ENCODE measurements at regions not wholly inside any gene's neighbourhood (a gene's known extent, or its start where the extent isn't known, plus 50 kb on each side); places are given as distances from the start of the nearest gene placed in this dataset.

DNA sequence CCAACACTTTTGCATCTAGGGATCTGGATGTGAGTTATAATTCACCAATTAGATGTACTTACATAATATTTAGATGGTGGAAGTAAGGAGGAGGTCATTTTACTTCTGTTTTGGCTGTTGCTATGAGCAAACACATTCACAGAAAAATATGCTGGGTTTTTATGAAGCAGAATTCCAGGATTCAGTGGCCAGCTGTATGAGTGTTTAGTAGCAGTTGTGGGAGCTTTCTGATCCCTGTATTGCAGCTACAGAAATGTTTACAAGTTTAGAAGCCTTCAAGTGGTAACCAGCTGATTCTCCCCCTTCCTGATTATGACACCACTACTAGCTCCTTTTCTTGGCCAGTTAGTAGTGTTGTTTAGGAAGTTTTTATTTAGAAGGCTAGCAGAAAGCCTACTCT, 177.0 kb downstream of the TENT5A start:
- no peak for DNase-seq
- H3K4me1 ChIP-seq: peaks cover 0 to 8% (median 2%) of the 10 kb centered on the region in 4 donors
- in situ Hi-C loops (cut with MboI; ENCODE audit: low pct_ligation_motif_present in 1 of 4, low pct_unique_long_range_greater_than_20kb in 1 of 4, low sequenced_read_pairs in 3 of 4): no loop called here

DNA sequence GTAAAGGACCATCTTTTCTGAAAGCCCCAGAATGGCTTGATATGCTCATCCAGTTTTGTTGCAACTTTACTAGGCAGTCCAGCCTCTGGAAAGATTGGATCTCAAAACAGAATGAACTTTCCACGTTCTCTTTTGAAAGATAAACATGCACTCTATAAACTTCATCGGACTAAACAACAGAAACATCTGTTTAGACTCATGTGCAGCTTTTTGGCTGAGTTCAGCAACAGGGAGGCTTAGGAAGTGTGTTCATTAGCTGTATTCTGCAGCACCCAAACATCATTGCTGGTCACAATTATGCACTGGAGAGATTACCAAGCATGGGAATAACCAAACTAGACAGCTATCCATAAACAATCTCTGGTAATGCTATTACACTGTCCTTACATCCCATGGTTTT, 180.5 kb downstream of the TENT5A start:
- Histone ChIP-seq H3K27ac (peak overlapping the region; percentile 27 to 53 (median 48)), H3K36me3 (no peaks in the 10 kb centered on the region), H3K4me3 (no peak overlapping the region), H3K9me3 (no peaks in the 10 kb centered on the region), H3K4me1 (peaks cover 0 to 8% (median 2%) of the 10 kb centered on the region in 4 donors), H3K27me3 (no peaks in the 10 kb centered on the region)
- no peak for DNase-seq
- TF ChIP-seq POLR2A (IDR thresholded peaks at IDR 0.05): no peak
- peak; percentile 54 to 85 (median 85) for TF ChIP-seq POLR2AphosphoS5 (IDR thresholded peaks at IDR 0.05)
- TF ChIP-seq, protein P1, sequence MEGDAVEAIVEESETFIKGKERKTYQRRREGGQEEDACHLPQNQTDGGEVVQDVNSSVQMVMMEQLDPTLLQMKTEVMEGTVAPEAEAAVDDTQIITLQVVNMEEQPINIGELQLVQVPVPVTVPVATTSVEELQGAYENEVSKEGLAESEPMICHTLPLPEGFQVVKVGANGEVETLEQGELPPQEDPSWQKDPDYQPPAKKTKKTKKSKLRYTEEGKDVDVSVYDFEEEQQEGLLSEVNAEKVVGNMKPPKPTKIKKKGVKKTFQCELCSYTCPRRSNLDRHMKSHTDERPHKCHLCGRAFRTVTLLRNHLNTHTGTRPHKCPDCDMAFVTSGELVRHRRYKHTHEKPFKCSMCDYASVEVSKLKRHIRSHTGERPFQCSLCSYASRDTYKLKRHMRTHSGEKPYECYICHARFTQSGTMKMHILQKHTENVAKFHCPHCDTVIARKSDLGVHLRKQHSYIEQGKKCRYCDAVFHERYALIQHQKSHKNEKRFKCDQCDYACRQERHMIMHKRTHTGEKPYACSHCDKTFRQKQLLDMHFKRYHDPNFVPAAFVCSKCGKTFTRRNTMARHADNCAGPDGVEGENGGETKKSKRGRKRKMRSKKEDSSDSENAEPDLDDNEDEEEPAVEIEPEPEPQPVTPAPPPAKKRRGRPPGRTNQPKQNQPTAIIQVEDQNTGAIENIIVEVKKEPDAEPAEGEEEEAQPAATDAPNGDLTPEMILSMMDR (IDR thresholded peaks at IDR 0.05): no peak
- TF ChIP-seq EP300 (IDR thresholded peaks at IDR 0.05; ENCODE audit: low read depth): peak; percentile 24
- WGBS, 2 donors (ENCODE audit: low coverage in 1 of 2): 45 to 52% methylated on average over 2 of the region's 2 CpGs
- in situ Hi-C loops (cut with MboI; ENCODE audit: low pct_ligation_motif_present in 1 of 4, low pct_unique_long_range_greater_than_20kb in 1 of 4, low sequenced_read_pairs in 3 of 4) (no loop called here), intact Hi-C loops (cut with DNase I; ENCODE audit: low total_unique reads) (no loop called here)

More for the DNA sequence above, 177.0 kb downstream of the TENT5A start:
- Histone ChIP-seq H3K4me3 (no peak overlapping the region), H3K27me3 (no peaks in the 10 kb centered on the region), H3K36me3 (no peaks in the 10 kb centered on the region), H3K27ac (peak overlapping the region in 1 of 4 donors; percentile 39), H3K9me3 (no peaks in the 10 kb centered on the region)
- TF ChIP-seq POLR2AphosphoS5 (IDR thresholded peaks at IDR 0.05) (peak in 1 of 3 donors; percentile 14), EP300 (IDR thresholded peaks at IDR 0.05; ENCODE audit: low read depth) (no peak), POLR2A (IDR thresholded peaks at IDR 0.05) (no peak)
- intact Hi-C loops (cut with DNase I; ENCODE audit: low total_unique reads): no loop called here

- no peak for DNase-seq
- no peak overlapping the region for H3K27ac ChIP-seq
- 87 to 100% methylated on average over 1 of the region's 1 CpG for WGBS, 2 donors (ENCODE audit: low coverage in 1 of 2)
Measured at GRCh38 chr6:81570681-81571080, 181.8 kb downstream of the TENT5A start.

DNA sequence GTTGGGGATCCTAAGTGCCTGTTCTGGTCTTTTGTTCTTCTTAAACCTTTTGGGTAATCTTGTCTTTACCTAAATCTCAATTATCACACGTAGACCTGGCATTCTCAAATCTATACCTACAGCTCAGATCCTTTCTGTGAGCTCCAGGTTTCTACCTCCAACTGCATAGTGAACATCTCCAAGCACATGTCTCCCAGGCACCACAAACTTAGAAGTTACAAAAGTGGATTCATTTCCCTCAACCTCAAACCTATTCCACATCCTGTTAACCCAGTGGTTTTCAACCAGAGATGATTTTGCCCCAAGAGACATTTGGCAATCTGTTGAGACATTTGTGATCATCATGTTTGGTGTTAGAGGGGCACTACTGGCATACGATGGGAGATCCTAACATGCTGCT, 183.5 kb downstream of the TENT5A start:
- H3K9me3 ChIP-seq: no peaks in the 10 kb centered on the region
- no peak overlapping the region for H3K27ac ChIP-seq
- H3K4me1 ChIP-seq: peaks cover 0 to 8% (median 0%) of the 10 kb centered on the region in 4 donors
- WGBS, 2 donors (ENCODE audit: low coverage in 1 of 2): 80 to 82% methylated on average over 2 of the region's 2 CpGs
- H3K27me3 ChIP-seq: no peaks in the 10 kb centered on the region
- intact Hi-C loops (cut with DNase I; ENCODE audit: low total_unique reads): loop anchor here (10.0 kb wide), 1 partner anchor 176 kb away; no protein-coding TSS in a partner anchor
- DNase-seq: no peak
- H3K4me3 ChIP-seq: no peak overlapping the region
- no peaks in the 10 kb centered on the region for H3K36me3 ChIP-seq
- in situ Hi-C loops (cut with MboI; ENCODE audit: low pct_ligation_motif_present in 1 of 4, low pct_unique_long_range_greater_than_20kb in 1 of 4, low sequenced_read_pairs in 3 of 4): no loop called here
- no peak for TF ChIP-seq POLR2AphosphoS5 (IDR thresholded peaks at IDR 0.05)
- no peak for TF ChIP-seq POLR2A (IDR thresholded peaks at IDR 0.05)
- TF ChIP-seq EP300 (IDR thresholded peaks at IDR 0.05; ENCODE audit: low read depth): no peak
- TF ChIP-seq, protein P1 (IDR thresholded peaks at IDR 0.05): no peak

More at GRCh38 chr6:81570681-81571080, 181.8 kb downstream of the TENT5A start:
- no peak overlapping the region for H3K4me3 ChIP-seq
- no peaks in the 10 kb centered on the region for H3K9me3 ChIP-seq
- in situ Hi-C loops (cut with MboI; ENCODE audit: low pct_ligation_motif_present in 1 of 4, low pct_unique_long_range_greater_than_20kb in 1 of 4, low sequenced_read_pairs in 3 of 4) (no loop called here), intact Hi-C loops (cut with DNase I; ENCODE audit: low total_unique reads) (no loop called here)
- no peaks in the 10 kb centered on the region for H3K36me3 ChIP-seq
- TF ChIP-seq EP300 (IDR thresholded peaks at IDR 0.05; ENCODE audit: low read depth) (no peak), POLR2A (IDR thresholded peaks at IDR 0.05) (no peak), POLR2AphosphoS5 (IDR thresholded peaks at IDR 0.05) (no peak)
- TF ChIP-seq, protein P1 (IDR thresholded peaks at IDR 0.05): no peak
- no peaks in the 10 kb centered on the region for H3K27me3 ChIP-seq
- H3K4me1 ChIP-seq: peaks cover 0 to 8% (median under 1%) of the 10 kb centered on the region in 4 donors

- H3K36me3 ChIP-seq: no peaks in the 10 kb centered on the region
- TF ChIP-seq EP300 (IDR thresholded peaks at IDR 0.05; ENCODE audit: low read depth): no peak
- no peak for TF ChIP-seq POLR2AphosphoS5 (IDR thresholded peaks at IDR 0.05)
- TF ChIP-seq, protein P1 (IDR thresholded peaks at IDR 0.05): no peak
- no peak for TF ChIP-seq POLR2A (IDR thresholded peaks at IDR 0.05)
- H3K27ac ChIP-seq: no peak overlapping the region
- intact Hi-C loops (cut with DNase I; ENCODE audit: low total_unique reads) (loop anchor here (10.0 kb wide), 1 partner anchor 180 kb away; no protein-coding TSS in a partner anchor), in situ Hi-C loops (cut with MboI; ENCODE audit: low pct_ligation_motif_present in 1 of 4, low pct_unique_long_range_greater_than_20kb in 1 of 4, low sequenced_read_pairs in 3 of 4) (no loop called here)
- 70 to 82% methylated on average over 1 to 2 of the region's 2 CpGs for whole genome bisulfite sequencing, 2 donors (ENCODE audit: low coverage in 1 of 2)
- H3K4me3 ChIP-seq: no peak overlapping the region
- no peaks in the 10 kb centered on the region for H3K27me3 ChIP-seq
- peaks cover 0 to 22% (median 20%) of the 10 kb centered on the region in 4 donors for H3K4me1 ChIP-seq
- DNase-seq: no peak
- H3K9me3 ChIP-seq: no peaks in the 10 kb centered on the region
Measured at GRCh38 chr6:81565071-81565470, 187.4 kb downstream of the TENT5A start.

Measured in transverse colon (tissue), 4 donors.